H9 (cell line): ENCODE measurements at regions not wholly inside any gene's neighbourhood (a gene's known extent, or its start where the extent isn't known, plus 50 kb on each side); places are given as distances from the start of the nearest gene placed in this dataset.

ENCODE experiments used
- DNase-seq: peaks from one replicate; pipeline ENCODE4 v3.0.0-alpha.2; 2017
- H2AFZ ChIP-seq: one replicate; pipeline ENCODE4 v1.6.1; 2013; ENCODE audit warnings: mild to moderate bottlenecking, low read length, control low read depth, moderate library complexity
- H2AK5ac ChIP-seq: 2 replicates; pipeline ENCODE4 v1.6.1; 2013; ENCODE audit warnings: low read length, control low read depth, mixed read lengths; ENCODE audit not compliant: insufficient read length
- H2BK120ac ChIP-seq: one replicate; pipeline ENCODE4 v1.6.1; 2013; ENCODE audit warnings: low read depth, mild to moderate bottlenecking, low read length, control low read depth, inconsistent platforms; ENCODE audit not compliant: poor library complexity, severe bottlenecking
- H2BK12ac ChIP-seq: 2 replicates; pipeline ENCODE4 v1.6.1; 2013; ENCODE audit warnings: low read length, control low read depth, mixed read lengths, low read depth; ENCODE audit not compliant: insufficient read length
- H2BK15ac ChIP-seq: 2 replicates; pipeline ENCODE4 v1.6.1; 2013; ENCODE audit warnings: low read depth, low read length, control low read depth
- H2BK20ac ChIP-seq: one replicate; pipeline ENCODE4 v1.6.1; 2013; ENCODE audit warnings: low read depth, mild to moderate bottlenecking, low read length, control low read depth, inconsistent platforms; ENCODE audit not compliant: poor library complexity, severe bottlenecking
- H2BK5ac ChIP-seq: 2 replicates; pipeline ENCODE4 v1.6.1; 2013; ENCODE audit warnings: low read length, control low read depth, mixed read lengths; ENCODE audit not compliant: insufficient read length
- H3K14ac ChIP-seq: 2 replicates; pipeline ENCODE4 v1.6.1; 2013; ENCODE audit warnings: low read length, control low read depth; ENCODE audit not compliant: insufficient read depth
- H3K18ac ChIP-seq: 2 replicates; pipeline ENCODE4 v1.6.1; 2013; ENCODE audit warnings: low read depth, mild to moderate bottlenecking, mixed read lengths, low read length, control low read depth; ENCODE audit not compliant: insufficient read length
- H3K23ac ChIP-seq: 2 replicates; pipeline ENCODE4 v1.6.1; 2013; ENCODE audit warnings: low read length, control low read depth, mixed read lengths, low read depth; ENCODE audit not compliant: insufficient read length
- H3K23me2 ChIP-seq: 2 replicates; pipeline ENCODE4 v1.6.1; 2013; ENCODE audit warnings: low read depth, mild to moderate bottlenecking, mixed read lengths, low read length, control low read depth; ENCODE audit not compliant: insufficient read length, poor library complexity, severe bottlenecking
- H3K27ac ChIP-seq: 2 replicates; pipeline ENCODE4 v1.5.1; 2013; ENCODE audit warnings: low read length, control low read depth, mixed read lengths, low read depth; ENCODE audit not compliant: insufficient read length
- H3K27me3 ChIP-seq: 2 replicates; pipeline ENCODE4 v1.6.1; 2013; ENCODE audit warnings: low read length, control low read depth, inconsistent platforms; ENCODE audit not compliant: insufficient read depth
- H3K4ac ChIP-seq: 2 replicates; pipeline ENCODE4 v1.6.1; 2013; ENCODE audit warnings: low read depth, mild to moderate bottlenecking, control low read depth, inconsistent platforms, low read length, moderate library complexity
- H3K4me1 ChIP-seq: 2 replicates; pipeline ENCODE4 v1.6.1; 2013; ENCODE audit warnings: low read length, control low read depth, inconsistent platforms; ENCODE audit not compliant: insufficient read depth
- H3K4me2 ChIP-seq: 2 replicates; pipeline ENCODE4 v1.6.1; 2013; ENCODE audit warnings: low read length, control low read depth, mixed read lengths; ENCODE audit not compliant: insufficient read length, insufficient read depth
- H3K56ac ChIP-seq: 2 replicates; pipeline ENCODE4 v1.6.1; 2013; ENCODE audit warnings: low read depth, mild to moderate bottlenecking, mixed read lengths, low read length, control low read depth; ENCODE audit not compliant: insufficient read length
- H3K79me1 ChIP-seq: 2 replicates; pipeline ENCODE4 v1.6.1; 2013; ENCODE audit warnings: low read depth, mild to moderate bottlenecking, moderate library complexity, low read length, control low read depth, inconsistent platforms; ENCODE audit not compliant: insufficient read depth, poor library complexity, severe bottlenecking
- H3K79me2 ChIP-seq: 2 replicates; pipeline ENCODE4 v1.6.1; 2013; ENCODE audit warnings: low read length, control low read depth, inconsistent platforms; ENCODE audit not compliant: insufficient read depth
- H3K9ac ChIP-seq: 2 replicates; pipeline ENCODE4 v1.6.1; 2013; ENCODE audit warnings: low read length, control low read depth, mixed read lengths; ENCODE audit not compliant: insufficient read length; ENCODE audit errors: extremely low read depth
- H3K9me3 ChIP-seq: one replicate; pipeline ENCODE4 v1.6.1; 2013; ENCODE audit warnings: low read depth, low read length, inconsistent platforms; ENCODE audit not compliant: control insufficient read depth
- H3T11ph ChIP-seq: one replicate; pipeline ENCODE4 v1.6.1; 2013; ENCODE audit warnings: mild to moderate bottlenecking, low read length, control low read depth, inconsistent platforms
- H4K20me1 ChIP-seq: one replicate; pipeline ENCODE4 v1.6.1; 2013; ENCODE audit not compliant: control insufficient read depth, insufficient read length, insufficient read depth
- H4K5ac ChIP-seq: 2 replicates; pipeline ENCODE4 v1.6.1; 2013; ENCODE audit warnings: low read depth, mild to moderate bottlenecking, mixed read lengths, low read length, control low read depth; ENCODE audit not compliant: insufficient read length
- H4K8ac ChIP-seq: replicated peaks from 2 replicates; pipeline ENCODE4 v1.6.1; 2013; ENCODE audit warnings: low read length, control low read depth, mixed read lengths, low read depth; ENCODE audit not compliant: insufficient read length
- H4K91ac ChIP-seq: 2 replicates; pipeline ENCODE4 v1.6.1; 2013; ENCODE audit warnings: low read depth, mild to moderate bottlenecking, moderate library complexity, mixed read lengths, low read length, control low read depth; ENCODE audit not compliant: insufficient read length
- H3K27ac Mint-ChIP-seq, 3 experiments: 2 replicates in 2 of 3; 3 replicates in 1 of 3; pipeline ENCODE4 v1.8.0; 2020 to 2021; ENCODE audit warnings: mixed read lengths in 3 of 3, mild to moderate bottlenecking in 1 of 3, moderate library complexity in 1 of 3
- H3K27me3 Mint-ChIP-seq: 2 replicates; pipeline ENCODE4 v1.8.0; 2021; ENCODE audit warnings: low read depth, mild to moderate bottlenecking, moderate library complexity, mixed read lengths
- H3K36me3 Mint-ChIP-seq, 3 experiments: 2 replicates in 2 of 3; 3 replicates in 1 of 3; pipeline ENCODE4 v1.8.0; 2020 to 2021; ENCODE audit warnings: low read depth in 3 of 3, mixed read lengths in 3 of 3; ENCODE audit not compliant: insufficient read depth in 1 of 3
- H3K4me1 Mint-ChIP-seq, 2 experiments: 2 replicates each; pipeline ENCODE4 v1.8.0; 2020; ENCODE audit warnings: mixed read lengths in 2 of 2
- H3K4me3 Mint-ChIP-seq, 2 experiments: 2 replicates in 1 of 2; 3 replicates in 1 of 2; pipeline ENCODE4 v1.8.0; 2020 to 2021; ENCODE audit warnings: mild to moderate bottlenecking in 2 of 2, mixed read lengths in 2 of 2, moderate library complexity in 1 of 2
- H3K9me3 Mint-ChIP-seq, 2 experiments: 2 replicates in 1 of 2; 3 replicates in 1 of 2; pipeline ENCODE4 v1.8.0; 2020; ENCODE audit warnings: mild to moderate bottlenecking in 2 of 2, mixed read lengths in 2 of 2, moderate library complexity in 1 of 2
- WGBS: extraction: QIAGEN DNeasy Blood & Tissue Kit; methylation state at CpG from one replicate; pipeline ENCODE4 v1.1.7; 2013; ENCODE audit warnings: missing lambda C conversion rate, low lambda C conversion rate, mixed read lengths; ENCODE audit not compliant: insufficient read length; ENCODE audit errors: extremely low coverage; 5-methylcytosine and 5-hydroxymethylcytosine counted together
- TF ChIP-seq, protein P1 (sequence below): fragments of 200-600 bp; sonication (generic); conservative IDR thresholded peaks from 3 replicates; pipeline ENCODE4 v1.8.0; 2021; ENCODE audit warnings: antibody characterized with exemption, mild to moderate bottlenecking

DNA sequence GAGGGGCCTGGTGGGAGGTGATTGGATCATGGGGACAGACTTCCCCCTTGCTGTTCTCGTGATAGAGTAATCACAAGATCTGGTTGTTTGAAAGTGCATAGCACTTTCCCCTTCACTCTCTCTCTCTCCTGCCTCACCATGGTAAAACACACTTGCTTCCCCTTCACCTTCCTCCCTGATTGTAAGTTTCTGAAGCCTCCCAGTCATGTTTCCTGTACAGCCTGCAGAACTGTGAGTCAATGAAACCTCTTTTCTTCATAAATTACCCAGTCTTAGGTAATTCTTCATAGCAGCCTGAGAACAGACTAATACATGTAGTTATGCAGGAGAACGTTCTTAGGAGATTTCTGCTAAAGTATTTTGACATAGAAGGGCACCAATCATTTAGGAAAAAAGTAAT, 59.9 kb upstream of the FBXO28 start:
- Histone ChIP-seq H4K20me1 (no peaks in the 10 kb centered on the region), H3K23me2 (no peaks in the 10 kb centered on the region), H4K91ac (no peak overlapping the region), H2AK5ac (no peak overlapping the region), H2BK120ac (no peak overlapping the region), H2BK20ac (no peak overlapping the region), H3K27me3 (no peaks in the 10 kb centered on the region), H4K5ac (no peak overlapping the region), H3K4me1 (peaks cover 3% of the 10 kb centered on the region; the same call in 1 of the 2 replicates), H2BK12ac (no peak overlapping the region), H3K4me2 (no peak overlapping the region), H3T11ph (no peak overlapping the region), H3K79me2 (no peaks in the 10 kb centered on the region), H3K27ac (no peak overlapping the region), H3K14ac (no peak overlapping the region), H4K8ac (no peak overlapping the region), H2AFZ (no peak overlapping the region), H3K79me1 (no peaks in the 10 kb centered on the region), H3K9ac (no peak overlapping the region), H3K23ac (no peak overlapping the region), H3K56ac (no peak overlapping the region), H3K9me3 (no peaks in the 10 kb centered on the region), H3K4ac (no peak overlapping the region), H2BK5ac (no peak overlapping the region), H2BK15ac (no peak overlapping the region), H3K18ac (no peak overlapping the region)
- Mint-ChIP-seq H3K4me1 (peaks cover 20 to 23% of the 10 kb centered on the region in 2 experiments), H3K27ac (no peak overlapping the region), H3K27me3 (peaks cover 4% of the 10 kb centered on the region; the same call in 1 of the 2 replicates), H3K36me3 (peaks cover 0 to 6% (median 4%) of the 10 kb centered on the region in 3 experiments; a peak in 5 of 7 replicates), H3K9me3 (peaks cover 3 to 9% of the 10 kb centered on the region in 2 experiments), H3K4me3 (no peak overlapping the region)
- TF ChIP-seq, protein P1, sequence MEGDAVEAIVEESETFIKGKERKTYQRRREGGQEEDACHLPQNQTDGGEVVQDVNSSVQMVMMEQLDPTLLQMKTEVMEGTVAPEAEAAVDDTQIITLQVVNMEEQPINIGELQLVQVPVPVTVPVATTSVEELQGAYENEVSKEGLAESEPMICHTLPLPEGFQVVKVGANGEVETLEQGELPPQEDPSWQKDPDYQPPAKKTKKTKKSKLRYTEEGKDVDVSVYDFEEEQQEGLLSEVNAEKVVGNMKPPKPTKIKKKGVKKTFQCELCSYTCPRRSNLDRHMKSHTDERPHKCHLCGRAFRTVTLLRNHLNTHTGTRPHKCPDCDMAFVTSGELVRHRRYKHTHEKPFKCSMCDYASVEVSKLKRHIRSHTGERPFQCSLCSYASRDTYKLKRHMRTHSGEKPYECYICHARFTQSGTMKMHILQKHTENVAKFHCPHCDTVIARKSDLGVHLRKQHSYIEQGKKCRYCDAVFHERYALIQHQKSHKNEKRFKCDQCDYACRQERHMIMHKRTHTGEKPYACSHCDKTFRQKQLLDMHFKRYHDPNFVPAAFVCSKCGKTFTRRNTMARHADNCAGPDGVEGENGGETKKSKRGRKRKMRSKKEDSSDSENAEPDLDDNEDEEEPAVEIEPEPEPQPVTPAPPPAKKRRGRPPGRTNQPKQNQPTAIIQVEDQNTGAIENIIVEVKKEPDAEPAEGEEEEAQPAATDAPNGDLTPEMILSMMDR: no peak
- no peak for DNase-seq
- no CpG with 5 or more reads among the region's 2 CpGs for WGBS
